GM18858 (cell line): ENCODE measurements at regions not wholly inside any gene's neighbourhood (a gene's known extent, or its start where the extent isn't known, plus 50 kb on each side); places are given as distances from the start of the nearest gene placed in this dataset.
"Not testable (repeated sequence)": the region's sequence is repeated elsewhere in the genome, so short reads cannot be mapped to it uniquely, and the experiment has no call there.

Source experiments
- ATAC-seq: cut with Tn5 transposase; IDR thresholded peaks from one replicate; pipeline ENCODE4 v1.9.1; 2021; ENCODE audit not compliant: unreplicated experiment

- ATAC-seq = no peak
Measured at GRCh38 chr13:50615234-50615633, 228.3 kb downstream of the DLEU7 start.

DNA sequence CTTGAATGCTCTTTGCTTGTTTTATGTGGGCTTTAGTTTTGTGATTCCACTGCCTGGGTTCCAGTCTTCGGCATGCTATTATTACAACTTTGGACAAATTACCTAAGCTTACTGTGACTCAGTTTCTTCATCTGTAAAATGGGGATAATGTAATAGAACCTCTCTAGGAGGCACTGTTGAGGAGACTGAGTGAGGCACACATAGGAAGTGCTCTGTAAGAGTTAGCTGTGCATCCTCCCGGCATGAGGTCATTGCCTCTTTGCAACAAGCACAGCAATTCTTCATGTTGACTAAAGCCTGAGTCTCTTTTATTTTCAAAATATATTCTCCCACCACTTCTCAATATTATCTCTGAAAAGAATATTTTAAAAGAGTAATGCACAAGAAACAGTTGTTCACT is 227.4 kb downstream of the DLEU7 start:
- ATAC-seq = no peak

DNA sequence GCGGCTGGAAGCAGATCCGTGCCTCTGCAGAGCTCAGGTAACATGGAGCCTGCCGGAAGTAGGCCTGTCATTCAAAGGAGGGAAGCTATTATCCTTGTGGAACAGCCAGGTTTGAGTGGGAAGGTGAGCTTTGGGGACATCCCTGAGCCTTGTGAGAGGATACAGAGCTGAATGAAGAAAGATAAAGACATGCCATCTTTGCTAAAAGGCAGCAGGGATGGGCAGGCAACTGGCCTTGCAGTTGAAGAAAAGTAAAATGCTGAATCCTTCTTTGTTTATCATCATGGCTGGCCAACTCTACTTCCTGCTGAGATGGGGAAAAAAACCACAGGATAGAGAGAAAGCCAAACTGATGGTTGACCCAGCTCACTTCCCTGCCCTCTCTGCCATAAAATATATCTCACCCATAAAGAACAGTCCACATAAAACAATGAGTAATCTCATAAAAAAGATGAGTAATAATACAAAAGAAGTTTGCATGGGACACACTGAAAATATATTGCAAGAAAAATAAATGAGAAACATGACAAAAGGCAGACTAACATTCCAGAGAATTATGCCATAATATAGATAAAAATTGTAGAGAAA is 226.3 kb downstream of the DLEU7 start:
- ATAC-seq = no peak

- ATAC-seq = no peak
Measured at GRCh38 chr13:50618206-50618605, 225.3 kb downstream of the DLEU7 start.

DNA sequence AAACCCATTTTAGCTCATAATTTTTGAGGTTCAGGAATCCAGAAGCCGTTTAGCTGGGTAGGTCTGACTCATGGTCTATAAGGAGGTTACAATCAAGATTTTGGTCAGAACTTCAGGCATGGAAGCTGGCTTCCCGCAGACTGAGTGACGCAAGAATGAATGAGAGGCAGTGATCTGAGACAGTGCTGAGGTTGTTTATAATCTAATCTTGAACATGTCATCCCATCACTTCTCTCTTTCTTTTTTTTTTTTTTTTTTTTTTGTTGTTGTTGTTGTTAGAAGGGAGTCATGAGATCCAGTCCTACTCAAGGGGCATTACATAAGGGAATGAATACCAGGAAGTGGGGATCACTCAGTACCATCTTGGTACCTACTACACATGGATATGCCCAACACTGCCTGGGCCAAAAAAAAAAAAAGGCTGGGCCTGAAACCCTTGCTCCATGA is 217.4 kb downstream of the DLEU7 start:
- ATAC-seq = no peak

- ATAC-seq = no peak
Measured at GRCh38 chr13:50627111-50627510, 216.4 kb downstream of the DLEU7 start.

DNA sequence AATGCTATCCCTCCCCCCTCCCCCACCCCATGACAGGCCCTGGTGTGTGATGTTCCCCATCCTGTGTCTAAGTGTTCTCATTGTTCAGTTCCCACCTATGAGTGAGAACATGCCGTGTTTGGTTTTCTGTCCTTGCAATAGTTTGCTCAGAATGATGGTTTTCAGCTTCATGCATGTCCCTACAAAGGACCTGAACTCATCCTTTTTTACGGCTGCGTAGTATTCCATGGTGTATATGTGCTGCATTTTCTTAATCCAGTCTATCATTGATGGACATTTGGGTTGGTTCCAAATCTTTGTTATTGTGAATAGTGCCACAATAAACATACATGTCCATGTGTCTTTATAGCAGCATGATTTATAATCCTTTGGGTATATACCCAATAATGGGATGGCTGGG is 215.0 kb downstream of the DLEU7 start:
- ATAC-seq = not testable (repeated sequence)

DNA sequence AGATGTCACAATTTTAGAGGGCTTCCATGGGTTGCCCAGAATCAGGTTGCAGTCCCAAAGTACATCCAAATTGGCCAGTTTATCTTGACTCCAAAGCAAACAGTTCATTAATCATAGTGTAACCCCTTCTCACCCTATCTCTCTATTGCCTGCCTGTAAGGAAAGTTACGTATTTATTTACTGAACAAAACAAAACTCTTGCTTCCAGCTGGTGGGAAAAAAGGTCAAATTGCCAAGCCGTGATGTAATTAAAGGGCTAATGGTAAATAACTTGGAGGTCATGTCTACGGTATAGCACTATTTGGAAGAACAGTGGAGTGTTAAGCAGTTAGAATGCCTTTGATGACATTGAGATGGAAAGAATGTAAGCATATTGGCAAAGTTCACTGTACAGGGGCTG is 214.0 kb downstream of the DLEU7 start:
- no peak for ATAC-seq

DNA sequence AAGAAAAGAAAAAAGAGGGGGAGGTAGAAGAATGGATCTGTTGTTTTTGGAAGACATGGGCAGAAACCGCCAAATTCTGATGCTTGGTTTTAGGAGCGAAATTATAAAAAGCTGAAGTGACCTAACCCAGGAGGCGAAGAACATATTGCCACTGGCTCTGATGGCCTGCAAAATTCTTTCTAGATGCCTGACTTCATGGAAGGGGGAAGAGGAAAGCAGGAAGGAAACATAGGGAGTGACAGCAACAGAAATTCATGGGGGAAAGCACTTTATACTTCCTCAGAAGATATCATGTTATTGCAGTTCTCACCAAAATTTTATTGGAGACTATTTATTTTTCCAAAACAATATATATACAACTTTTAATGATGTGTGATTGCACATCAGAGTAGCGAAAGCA is 213.5 kb downstream of the DLEU7 start:
- ATAC-seq = no peak

- no peak for ATAC-seq
Measured at GRCh38 chr13:50631041-50631440, 212.5 kb downstream of the DLEU7 start.

GRCh38 chr13:50634339-50634738 is 209.2 kb downstream of the DLEU7 start:
- ATAC-seq = no peak

GRCh38 chr13:50635504-50635903 is 208.0 kb downstream of the DLEU7 start:
- peak; percentile 56 for ATAC-seq

DNA sequence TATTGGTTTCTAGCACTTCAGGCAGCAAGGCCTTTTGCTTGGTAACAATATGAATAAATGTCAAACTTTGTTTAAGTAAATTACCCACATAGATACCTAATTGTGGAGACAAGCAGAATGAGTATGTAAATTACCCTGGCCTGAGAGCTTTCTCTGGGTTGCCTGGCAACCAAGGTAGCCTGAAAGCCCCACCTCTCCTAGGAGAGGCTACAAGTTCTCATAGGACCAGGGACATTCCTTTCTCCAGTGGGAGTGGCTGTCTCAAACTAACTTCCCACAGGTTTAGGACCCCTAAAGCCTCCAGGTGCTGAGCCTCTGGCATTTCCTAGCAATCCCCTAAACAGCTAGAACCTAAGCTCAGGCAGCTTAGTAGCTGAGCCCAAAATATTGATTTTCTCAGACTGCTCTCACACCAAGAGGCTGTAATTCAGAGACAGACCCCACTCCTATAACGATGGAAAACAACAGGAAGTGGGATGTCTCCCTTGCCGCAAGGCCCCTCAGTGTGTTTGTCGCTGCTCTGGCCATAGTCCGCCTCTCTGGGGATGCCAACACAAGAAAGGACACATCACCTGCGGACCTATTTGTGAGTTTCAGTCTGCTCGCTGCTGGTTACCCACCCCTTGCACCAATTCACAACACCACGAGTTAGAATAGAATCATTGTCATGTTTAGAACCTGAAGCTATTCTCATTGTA is 207.3 kb downstream of the DLEU7 start:
- peak; percentile 71 for ATAC-seq

- no peak for ATAC-seq
Measured at GRCh38 chr13:50643060-50643459, 200.4 kb downstream of the DLEU7 start.

DNA sequence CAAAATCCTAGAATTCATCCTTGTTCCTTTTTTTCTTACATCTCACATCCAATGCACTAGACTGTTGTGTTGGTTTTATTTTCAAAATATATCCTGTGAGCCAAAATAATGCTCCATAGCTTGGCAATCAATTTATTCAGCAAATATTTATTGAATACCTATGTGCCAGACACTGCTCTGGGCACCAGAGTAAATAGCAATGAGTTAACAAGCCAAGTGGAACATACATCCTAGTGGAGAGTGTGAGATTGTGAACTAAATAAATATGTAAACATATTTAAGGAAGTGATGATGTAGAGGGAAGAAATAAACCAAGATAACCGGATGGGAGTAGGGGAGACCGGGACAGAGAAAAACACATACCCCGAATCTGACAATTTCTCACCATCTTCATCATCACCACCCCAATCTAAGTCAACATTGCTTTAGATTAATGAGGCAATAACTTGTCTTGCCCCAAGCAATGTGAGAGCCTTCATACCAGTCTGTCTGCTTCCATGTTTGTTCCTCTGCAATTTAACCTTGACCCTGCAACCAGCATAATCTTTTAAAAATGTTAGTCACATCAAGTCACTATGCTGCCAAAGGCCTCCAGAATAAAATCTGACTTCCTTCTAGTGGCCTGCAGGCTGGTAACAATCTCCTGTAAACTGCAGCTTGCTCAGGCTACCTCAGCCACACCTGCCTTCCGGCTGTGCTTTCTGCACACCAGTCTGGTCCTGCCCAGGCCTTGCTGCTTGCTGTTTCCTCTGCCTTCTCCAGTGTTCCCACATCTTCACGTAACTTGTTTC is 199.2 kb downstream of the DLEU7 start:
- no peak for ATAC-seq

DNA sequence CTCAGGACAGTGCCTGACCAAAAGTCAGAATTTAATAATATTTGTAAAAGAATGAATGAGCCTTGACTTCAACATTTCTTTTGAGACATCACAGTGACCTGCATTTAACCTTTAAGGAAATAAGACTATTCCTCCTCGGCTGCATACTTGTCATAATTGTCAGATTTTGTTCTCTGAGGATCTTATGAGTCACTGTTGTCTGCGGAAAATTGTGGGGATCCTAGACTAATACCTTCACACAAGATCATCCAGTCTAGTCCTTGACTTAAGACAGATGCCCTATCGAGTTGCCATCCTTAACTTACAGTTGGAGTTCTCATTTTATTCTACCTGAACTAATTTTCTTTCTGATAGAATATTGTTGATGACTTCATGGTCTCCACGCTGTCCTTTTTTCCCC is 198.4 kb downstream of the DLEU7 start:
- ATAC-seq = no peak

DNA sequence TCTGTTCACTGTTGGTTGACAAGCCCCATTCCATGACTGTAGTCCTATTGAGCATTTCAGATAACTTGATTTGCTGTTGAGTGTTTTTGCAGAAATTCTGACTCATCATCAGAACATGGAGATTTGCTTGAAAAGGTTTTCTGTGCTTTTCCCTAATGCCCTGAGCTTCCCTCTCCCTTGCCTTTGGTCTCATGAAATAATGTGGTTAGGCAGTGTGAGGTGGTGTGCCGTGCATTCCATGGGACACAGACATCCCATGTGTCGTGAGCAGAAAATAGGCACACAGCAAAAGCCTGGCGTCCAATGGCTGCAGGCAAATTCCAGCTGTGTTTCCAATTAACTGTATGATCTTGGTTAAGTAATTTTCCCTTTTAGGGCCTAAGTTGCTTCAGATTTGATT is 197.4 kb downstream of the DLEU7 start:
- ATAC-seq = no peak

GRCh38 chr13:50649211-50649610 is 194.3 kb downstream of the DLEU7 start:
- ATAC-seq = no peak

DNA sequence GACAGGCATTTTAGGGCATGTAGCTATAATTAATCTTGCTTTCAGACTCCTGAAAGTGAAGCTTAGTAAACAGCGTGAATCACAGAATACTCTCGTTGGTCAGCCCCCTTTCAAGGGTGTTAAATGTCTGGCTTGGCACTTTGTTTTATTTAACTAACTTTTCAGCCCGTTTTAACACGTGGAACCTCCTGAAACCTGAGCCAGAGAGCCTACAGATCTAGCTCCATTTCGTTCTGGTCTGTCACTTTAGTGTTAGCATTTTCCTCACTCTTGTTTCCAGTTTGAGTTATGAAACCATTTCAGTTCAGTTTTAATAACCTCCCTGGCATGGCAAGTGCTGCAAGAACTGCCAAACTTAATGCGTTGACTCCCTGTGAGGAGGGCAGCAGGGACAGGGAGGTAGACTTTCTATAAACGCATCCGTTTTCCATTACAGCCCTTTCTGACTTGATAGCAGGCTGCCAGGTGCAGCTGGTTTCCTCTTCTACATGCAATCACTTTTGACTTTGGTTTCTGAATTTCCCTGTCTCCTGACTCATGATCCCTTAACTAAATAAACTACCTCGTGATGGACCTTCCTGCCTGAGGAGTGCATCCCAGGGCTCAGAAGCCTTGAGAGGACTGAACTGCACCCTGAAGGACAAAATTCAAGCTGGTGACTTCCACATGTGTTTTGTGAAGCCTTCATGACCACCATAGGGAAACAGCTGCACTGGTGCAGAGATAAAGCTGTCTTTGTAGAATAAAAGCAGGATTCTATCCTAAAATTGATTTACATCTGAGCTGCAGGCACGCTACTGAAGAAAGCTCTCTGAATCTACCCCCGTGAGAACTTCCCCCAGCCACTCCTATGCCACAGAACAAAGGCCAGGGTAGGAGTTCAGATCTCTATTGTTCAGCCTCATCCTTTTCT is 192.6 kb downstream of the DLEU7 start:
- ATAC-seq = no peak

DNA sequence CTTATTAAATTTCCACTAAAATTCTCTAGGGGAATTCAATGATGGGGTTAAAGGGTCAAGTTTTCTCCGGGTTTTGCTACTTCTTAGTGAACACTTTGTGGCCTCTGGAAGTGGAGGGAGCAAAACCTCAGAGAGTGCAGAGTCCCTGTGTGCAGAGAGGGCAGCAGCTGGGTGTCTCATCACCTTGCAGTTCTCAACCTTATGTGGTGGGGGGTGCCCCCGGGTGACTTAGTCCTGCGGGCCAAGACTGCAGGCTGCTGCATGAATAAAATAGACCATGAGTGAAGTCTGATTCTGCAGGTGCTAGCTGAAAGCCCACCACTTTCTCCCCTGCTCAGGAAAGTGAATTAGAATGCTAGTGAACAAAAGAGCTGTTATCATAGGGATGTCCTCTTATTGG is 191.6 kb downstream of the DLEU7 start:
- ATAC-seq = no peak

GRCh38 chr13:50654331-50654730 is 189.2 kb downstream of the DLEU7 start:
- no peak for ATAC-seq
